ACC112 (cell line): ENCODE measurements at regions not wholly inside any gene's neighbourhood (a gene's known extent, or its start where the extent isn't known, plus 50 kb on each side); places are given as distances from the start of the nearest gene placed in this dataset.
"Not testable (repeated sequence)": the region's sequence is repeated elsewhere in the genome, so short reads cannot be mapped to it uniquely, and the experiment has no call there.

Experiments
- H2AFZ ChIP-seq: fragments of 200-600 bp; sonication (generic); one replicate; pipeline ENCODE4 v1.6.0; 2017; ENCODE audit warnings: antibody characterized with exemption, low read length; ENCODE audit not compliant: unreplicated experiment
- H3K27ac ChIP-seq: fragments of 200-600 bp; sonication (generic); 2 replicates; pipeline ENCODE4 v1.5.1; 2014; ENCODE audit warnings: low read depth, mild to moderate bottlenecking, antibody characterized with exemption, low read length, moderate library complexity
- H3K27me3 ChIP-seq: fragments of 200-600 bp; sonication (generic); 2 replicates; pipeline ENCODE4 v1.6.1; 2014; ENCODE audit warnings: mild to moderate bottlenecking, antibody characterized with exemption, low read length, moderate library complexity, mixed read lengths; ENCODE audit not compliant: insufficient read depth
- H3K36me3 ChIP-seq: fragments of 200-600 bp; sonication (generic); 2 replicates; pipeline ENCODE4 v1.6.1; 2016; ENCODE audit warnings: mild to moderate bottlenecking, antibody characterized with exemption, low read length, moderate library complexity, mixed read lengths; ENCODE audit not compliant: insufficient read depth
- H3K4me1 ChIP-seq: fragments of 200-600 bp; sonication (generic); one replicate; pipeline ENCODE4 v1.6.1; 2016; ENCODE audit warnings: low read length, mixed read lengths; ENCODE audit not compliant: insufficient read depth, unreplicated experiment, control insufficient read depth
- H3K4me3 ChIP-seq: fragments of 200-600 bp; sonication (generic); 2 replicates; pipeline ENCODE4 v1.5.1; 2014; ENCODE audit warnings: mild to moderate bottlenecking, low read depth, low read length
- H3K79me2 ChIP-seq: fragments of 200-600 bp; sonication (generic); one replicate; pipeline ENCODE4 v1.6.0; 2016; ENCODE audit warnings: low read length; ENCODE audit not compliant: control insufficient read depth, unreplicated experiment, insufficient read depth

GRCh38 chr2:52501715-52502475, 1265.7 kb upstream of the CHAC2 start:
- Histone ChIP-seq H3K36me3 (no peaks in the 10 kb centered on the region), H2AFZ (no peak overlapping the region), H3K79me2 (no peaks in the 10 kb centered on the region), H3K27ac (no peak overlapping the region), H3K4me3 (no peak overlapping the region), H3K27me3 (no peaks in the 10 kb centered on the region), H3K4me1 (no peaks in the 10 kb centered on the region)

GRCh38 chr2:52500561-52500960, 1267.0 kb upstream of the CHAC2 start:
- no peaks in the 10 kb centered on the region for H3K36me3 ChIP-seq
- no peak overlapping the region for H2AFZ ChIP-seq
- no peak overlapping the region for H3K27ac ChIP-seq
- no peaks in the 10 kb centered on the region for H3K27me3 ChIP-seq
- H3K4me1 ChIP-seq, result no peaks in the 10 kb centered on the region
- no peaks in the 10 kb centered on the region for H3K79me2 ChIP-seq
- no peak overlapping the region for H3K4me3 ChIP-seq

- Histone ChIP-seq H3K27me3 (no peaks in the 10 kb centered on the region), H3K79me2 (no peaks in the 10 kb centered on the region), H3K4me3 (no peak overlapping the region), H3K27ac (no peak overlapping the region), H3K4me1 (no peaks in the 10 kb centered on the region), H3K36me3 (no peaks in the 10 kb centered on the region), H2AFZ (no peak overlapping the region)
These were observed 1269.4 kb upstream of the CHAC2 start for GRCh38 chr2:52498077-52498750.

GRCh38 chr2:52495816-52496215, 1271.8 kb upstream of the CHAC2 start:
- Histone ChIP-seq H3K36me3 (no peaks in the 10 kb centered on the region), H3K27ac (no peak overlapping the region), H2AFZ (no peak overlapping the region), H3K4me3 (no peak overlapping the region), H3K27me3 (no peaks in the 10 kb centered on the region), H3K79me2 (no peaks in the 10 kb centered on the region), H3K4me1 (no peaks in the 10 kb centered on the region)

GRCh38 chr2:52477166-52477565, 1290.4 kb upstream of the CHAC2 start:
- no peaks in the 10 kb centered on the region for H3K79me2 ChIP-seq
- no peak overlapping the region for H3K4me3 ChIP-seq
- no peak overlapping the region for H3K27ac ChIP-seq
- no peaks in the 10 kb centered on the region for H3K4me1 ChIP-seq
- H3K36me3 ChIP-seq, result no peaks in the 10 kb centered on the region
- no peaks in the 10 kb centered on the region for H3K27me3 ChIP-seq
- H2AFZ ChIP-seq, result no peak overlapping the region

GRCh38 chr2:52475590-52475989, 1292.0 kb upstream of the CHAC2 start:
- no peaks in the 10 kb centered on the region for H3K4me1 ChIP-seq
- H2AFZ ChIP-seq, result no peak overlapping the region
- no peak overlapping the region for H3K27ac ChIP-seq
- H3K27me3 ChIP-seq, result no peaks in the 10 kb centered on the region
- no peaks in the 10 kb centered on the region for H3K36me3 ChIP-seq
- H3K79me2 ChIP-seq, result no peaks in the 10 kb centered on the region
- H3K4me3 ChIP-seq, result no peak overlapping the region

- H3K79me2 ChIP-seq, result no peaks in the 10 kb centered on the region
- no peaks in the 10 kb centered on the region for H3K36me3 ChIP-seq
- no peak overlapping the region for H3K4me3 ChIP-seq
- H2AFZ ChIP-seq, result no peak overlapping the region
- H3K27me3 ChIP-seq, result no peaks in the 10 kb centered on the region
- H3K4me1 ChIP-seq, result no peaks in the 10 kb centered on the region
- no peak overlapping the region for H3K27ac ChIP-seq
These were observed 1293.5 kb upstream of the CHAC2 start for GRCh38 chr2:52474091-52474490.

- H3K4me1 ChIP-seq, result no peaks in the 10 kb centered on the region
- no peak overlapping the region for H2AFZ ChIP-seq
- H3K4me3 ChIP-seq, result no peak overlapping the region
These were observed 1294.1 kb upstream of the CHAC2 start for GRCh38 chr2:52473526-52473925.

GRCh38 chr2:52470457-52470856, 1297.1 kb upstream of the CHAC2 start:
- H2AFZ ChIP-seq, H3K27ac ChIP-seq, H3K36me3 ChIP-seq, H3K79me2 ChIP-seq, H3K27me3 ChIP-seq, H3K4me1 ChIP-seq, H3K4me3 ChIP-seq: not testable (repeated sequence)

More at GRCh38 chr2:52473526-52473925, 1294.1 kb upstream of the CHAC2 start:
- H3K27me3 ChIP-seq, result no peaks in the 10 kb centered on the region
- no peaks in the 10 kb centered on the region for H3K79me2 ChIP-seq
- H3K27ac ChIP-seq, result no peak overlapping the region
- H3K36me3 ChIP-seq, result no peaks in the 10 kb centered on the region

DNA sequence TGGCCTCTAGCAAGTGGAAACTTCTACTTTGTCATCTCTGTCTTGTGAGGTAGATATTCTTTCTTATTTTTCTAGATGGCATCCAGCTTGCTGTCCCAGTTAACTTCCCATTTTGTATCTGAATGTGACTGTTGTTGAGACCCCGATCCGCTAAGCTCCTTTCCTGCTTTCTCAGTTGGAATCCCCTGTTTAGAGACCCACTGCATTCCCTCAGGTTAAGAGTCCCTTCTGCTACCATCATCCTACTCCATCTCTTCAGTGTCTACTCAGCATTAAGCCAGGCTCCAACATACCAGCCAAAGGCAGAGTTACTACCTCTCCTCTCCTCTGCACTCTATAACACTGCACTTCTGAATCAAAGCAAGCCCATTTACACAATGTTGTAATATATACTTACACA, 1300.4 kb upstream of the CHAC2 start:
- no peaks in the 10 kb centered on the region for H3K79me2 ChIP-seq
- H3K27ac ChIP-seq, result no peak overlapping the region
- H3K4me1 ChIP-seq, result no peaks in the 10 kb centered on the region
- no peaks in the 10 kb centered on the region for H3K27me3 ChIP-seq
- H3K4me3 ChIP-seq, result no peak overlapping the region
- H3K36me3 ChIP-seq, result no peaks in the 10 kb centered on the region
- no peak overlapping the region for H2AFZ ChIP-seq

DNA sequence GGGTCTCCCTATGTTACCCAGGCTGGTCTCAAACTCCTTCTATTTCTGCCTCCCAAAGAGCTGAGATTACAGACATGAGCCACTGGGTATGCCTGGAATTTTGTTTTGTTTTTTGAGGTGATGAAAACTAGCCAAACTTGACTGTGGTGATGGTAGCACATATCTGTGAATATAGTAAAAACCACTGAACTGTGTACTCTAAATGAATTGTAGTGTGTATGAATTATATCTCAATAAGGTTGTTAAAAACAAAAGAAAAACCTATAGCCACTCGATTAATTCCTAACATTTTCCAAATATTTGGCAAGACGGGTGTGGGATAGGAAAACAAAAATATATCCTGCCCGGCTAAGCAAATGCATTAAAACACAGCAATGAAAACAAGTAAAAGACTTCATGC, 1302.3 kb upstream of the CHAC2 start:
- Histone ChIP-seq H3K27ac (no peak overlapping the region), H3K4me1 (no peaks in the 10 kb centered on the region), H2AFZ (no peak overlapping the region), H3K27me3 (no peaks in the 10 kb centered on the region), H3K36me3 (no peaks in the 10 kb centered on the region), H3K4me3 (no peak overlapping the region), H3K79me2 (no peaks in the 10 kb centered on the region)
